B cell (primary cell): ENCODE measurements at regions not wholly inside any gene's neighbourhood (a gene's known extent, or its start where the extent isn't known, plus 50 kb on each side); places are given as distances from the start of the nearest gene placed in this dataset.

Experiments used
- ATAC-seq: fragments of 200-7000 bp; cut with Tn5 transposase; one replicate; pipeline ENCODE4 v1.10.0; 2021; ENCODE audit warnings: low read depth, mild to moderate bottlenecking, moderate number of reproducible peaks, moderate library complexity
- CTCF ChIA-PET: fragments of 350-600 bp; sonication (Branson Sonifier 250); formaldehyde crosslinking; loops from one replicate; lab custom pipeline; 2021; ENCODE audit warnings: antibody characterized with exemption, inconsistent platforms; lab: Charles Lee
- POLR2A ChIA-PET: fragments of 350-600 bp; sonication (Branson Sonifier 250); formaldehyde crosslinking; loops from one replicate; lab custom pipeline; 2021; ENCODE audit warnings: antibody characterized with exemption; lab: Charles Lee
- DNase-seq: peaks from one replicate; pipeline ENCODE4 v3.0.0; 2013
- H2AFZ ChIP-seq: 2 replicates; pipeline ENCODE4 v1.6.1; 2012; ENCODE audit warnings: mild to moderate bottlenecking, low read depth, low read length; ENCODE audit not compliant: insufficient read depth, poor library complexity, severe bottlenecking
- H3K27ac ChIP-seq, 2 donors: 1 replicate in 1 of 2; 2 replicates in 1 of 2; pipeline ENCODE4 v1.5.1; 2012 to 2013; ENCODE audit warnings: low read length in 2 of 2, mild to moderate bottlenecking in 2 of 2, moderate library complexity in 1 of 2
- H3K27me3 ChIP-seq, 4 experiments: fragments of 200-600 bp in 1 of 4; sonication (generic) in 1 of 4; replicated peaks in 1 of 4; 1 replicate in 2 of 4; 2 replicates in 2 of 4; pipeline versions ENCODE4 v1.6.1 to v1.7.0; 2013 to 2016; ENCODE audit warnings: low read length in 3 of 4, mild to moderate bottlenecking in 2 of 4, mixed read lengths in 1 of 4, moderate library complexity in 1 of 4; ENCODE audit not compliant: insufficient read depth in 4 of 4, control insufficient read depth in 3 of 4; ENCODE audit errors: control extremely low read depth in 1 of 4
- H3K36me3 ChIP-seq, 2 experiments: replicated peaks in 1 of 2; 1 replicate in 1 of 2; 2 replicates in 1 of 2; pipeline versions ENCODE4 v1.6.1 to v1.7.1; 2013; ENCODE audit warnings: low read length in 1 of 2; ENCODE audit not compliant: insufficient read depth in 2 of 2, control insufficient read depth in 1 of 2; ENCODE audit errors: control extremely low read depth in 1 of 2, extremely low read depth in 1 of 2
- H3K4me1 ChIP-seq, 2 donors: fragments of 200-600 bp in 1 of 2; sonication (generic) in 1 of 2; 1 replicate in 1 of 2; 2 replicates in 1 of 2; pipeline versions ENCODE4 v1.5.1 to v1.6.1; 2013 to 2017; ENCODE audit warnings: low read length in 2 of 2; ENCODE audit not compliant: control insufficient read depth in 2 of 2, insufficient read depth in 2 of 2
- H3K4me2 ChIP-seq: replicated peaks from 2 replicates; pipeline ENCODE3; 2012; ENCODE audit warnings: mild to moderate bottlenecking, low read depth, low read length; ENCODE audit not compliant: poor library complexity, severe bottlenecking
- H3K4me3 ChIP-seq, 5 experiments: fragments of 200-600 bp in 1 of 5; sonication (generic) in 1 of 5; 1 replicate in 3 of 5; 2 replicates in 2 of 5; pipeline versions ENCODE4 v1.5.1 to v1.7.0; 2011 to 2016; ENCODE audit warnings: low read length in 4 of 5, mild to moderate bottlenecking in 4 of 5, low read depth in 2 of 5, control low read depth in 1 of 5, moderate library complexity in 1 of 5; ENCODE audit not compliant: insufficient read depth in 1 of 5; ENCODE audit errors: control extremely low read depth in 1 of 5, extremely low read depth in 1 of 5
- H3K79me2 ChIP-seq: fragments of 200-600 bp; sonication (generic); one replicate; pipeline ENCODE4 v1.6.0; 2016; ENCODE audit warnings: low read length; ENCODE audit not compliant: control insufficient read depth, insufficient read depth
- H3K9ac ChIP-seq: fragments of 200-600 bp; sonication (generic); 2 replicates; pipeline ENCODE4 v1.6.1; 2017; ENCODE audit warnings: mild to moderate bottlenecking, low read length, moderate library complexity
- H3K9me3 ChIP-seq, 3 donors: one replicate each; pipeline versions ENCODE4 v1.6.1 to v1.7.1; 2013; ENCODE audit warnings: low read length in 2 of 3; ENCODE audit not compliant: control insufficient read depth in 2 of 3, insufficient read depth in 1 of 3; ENCODE audit errors: control extremely low read depth in 1 of 3
- H4K20me1 ChIP-seq: 2 replicates; pipeline ENCODE4 v1.6.0; 2012; ENCODE audit warnings: mild to moderate bottlenecking, low read length; ENCODE audit not compliant: insufficient read depth, control insufficient read depth, poor library complexity, severe bottlenecking
- H3K27ac Mint-ChIP-seq: one replicate; pipeline ENCODE4 v1.8.0; 2021; ENCODE audit warnings: mixed read lengths
- H3K27me3 Mint-ChIP-seq: one replicate; pipeline ENCODE4 v1.8.0; 2021; ENCODE audit warnings: mixed read lengths
- H3K4me1 Mint-ChIP-seq: one replicate; pipeline ENCODE4 v1.8.0; 2021; ENCODE audit warnings: mixed read lengths
- H3K4me3 Mint-ChIP-seq: one replicate; pipeline ENCODE4 v1.8.0; 2021; ENCODE audit warnings: mixed read lengths
- H3K9me3 Mint-ChIP-seq: one replicate; pipeline ENCODE4 v1.8.0; 2022; ENCODE audit warnings: mixed read lengths; ENCODE audit not compliant: insufficient read depth
- CTCF ChIP-seq: fragments of 200-600 bp; IDR thresholded peaks from one replicate; pipeline ENCODE4 v1.8.0; 2022; ENCODE audit warnings: antibody characterized with exemption, mild to moderate bottlenecking
- EZH2 ChIP-seq: IDR thresholded peaks from 2 replicates; pipeline ENCODE4 v1.6.1; 2012; ENCODE audit warnings: borderline replicate concordance, low read depth, mild to moderate bottlenecking, moderate library complexity, low read length; ENCODE audit not compliant: insufficient read depth, poor library complexity, severe bottlenecking
- WGBS: methylation state at CpG from one replicate; pipeline ENCODE4 v1.1.5; 2013; ENCODE audit warnings: missing lambda C conversion rate; ENCODE audit not compliant: insufficient coverage; 5-methylcytosine and 5-hydroxymethylcytosine counted together
- intact Hi-C: fragments of 100-400 bp; cut with micrococcal nuclease; formaldehyde crosslinking; loops from one replicate; pipeline ENCODE4 v1.10.0; 2022

GRCh38 chr6:22899426-22899825, 330.1 kb downstream of the HDGFL1 start:
- Histone ChIP-seq H3K4me3 (no peak overlapping the region), H2AFZ (no peak overlapping the region), H3K27ac (no peak overlapping the region), H3K36me3 (no peaks in the 10 kb centered on the region), H3K27me3 (no peaks in the 10 kb centered on the region), H3K4me2 (no peak overlapping the region), H3K9me3 (no peaks in the 10 kb centered on the region), H3K4me1 (no peaks in the 10 kb centered on the region), H4K20me1 (no peaks in the 10 kb centered on the region), H3K9ac (no peak overlapping the region), H3K79me2 (no peaks in the 10 kb centered on the region)
- H3K4me3 Mint-ChIP-seq = no peak overlapping the region
- TF ChIP-seq CTCF (no peak), EZH2 (no peak)
- ChIA-PET POLR2A (no interaction called here), CTCF (no interaction called here)
- DNase-seq (no peak), ATAC-seq (no peak)
- no peak overlapping the region for H3K27ac Mint-ChIP-seq
- WGBS = no CpG with 5 or more reads among the region's 1 CpG
- no peaks in the 10 kb centered on the region for H3K27me3 Mint-ChIP-seq
- H3K9me3 Mint-ChIP-seq = peaks cover 3% of the 10 kb centered on the region
- intact Hi-C loops = no loop called here
- no peaks in the 10 kb centered on the region for H3K4me1 Mint-ChIP-seq

- H3K4me2 ChIP-seq = no peak overlapping the region
- DNase-seq (no peak), ATAC-seq (no peak)
- no CpG with 5 or more reads among the region's 3 CpGs for WGBS
- no peaks in the 10 kb centered on the region for H3K9me3 Mint-ChIP-seq
- H4K20me1 ChIP-seq = no peaks in the 10 kb centered on the region
- no peaks in the 10 kb centered on the region for H3K79me2 ChIP-seq
- CTCF ChIA-PET = no interaction called here
- H3K27me3 ChIP-seq = no peaks in the 10 kb centered on the region
- H2AFZ ChIP-seq = no peak overlapping the region
- H3K9me3 ChIP-seq = no peaks in the 10 kb centered on the region
- no peaks in the 10 kb centered on the region for H3K4me1 Mint-ChIP-seq
- TF ChIP-seq EZH2 (no peak), CTCF (no peak)
- intact Hi-C loops = no loop called here
- no peak overlapping the region for H3K4me3 Mint-ChIP-seq
- H3K4me1 ChIP-seq = no peaks in the 10 kb centered on the region
- H3K9ac ChIP-seq = no peak overlapping the region
- no peak overlapping the region for H3K4me3 ChIP-seq
- no peaks in the 10 kb centered on the region for H3K27me3 Mint-ChIP-seq
- no peaks in the 10 kb centered on the region for H3K36me3 ChIP-seq
- H3K27ac Mint-ChIP-seq = no peak overlapping the region
- POLR2A ChIA-PET = no interaction called here
- no peak overlapping the region for H3K27ac ChIP-seq
Observed at GRCh38 chr6:22903826-22904225, 334.5 kb downstream of the HDGFL1 start.
